Astrocyte (in vitro differentiated cells and primary cell): ENCODE measurements at regions not wholly inside any gene's neighbourhood (a gene's known extent, or its start where the extent isn't known, plus 50 kb on each side); places are given as distances from the start of the nearest gene placed in this dataset.

Source experiments
- DNase-seq: peaks from one replicate; pipeline ENCODE4 v3.0.0-alpha.2; 2010; ENCODE audit warnings: low read depth
- FAIRE-seq: peaks from 2 replicates; lab custom pipeline; 2011; peaks lifted over from hg19 to GRCh38; lab: Jason Lieb, UNC
- H2AFZ ChIP-seq: 2 replicates; pipeline ENCODE4 v1.6.0; 2012; ENCODE audit warnings: low read depth, low read length, inconsistent platforms
- H3K27ac ChIP-seq: 2 replicates; pipeline ENCODE4 v1.5.1; 2011; ENCODE audit warnings: low read depth, low read length, inconsistent platforms
- H3K27me3 ChIP-seq: 2 replicates; pipeline ENCODE4 v1.6.0; 2011; ENCODE audit warnings: low read length, inconsistent platforms; ENCODE audit not compliant: insufficient read depth
- H3K36me3 ChIP-seq: 2 replicates; pipeline ENCODE4 v1.5.1; 2011; ENCODE audit warnings: low read length, inconsistent platforms; ENCODE audit not compliant: insufficient read depth
- H3K4me1 ChIP-seq: 2 replicates; pipeline ENCODE4 v1.5.1; 2011; ENCODE audit warnings: low read length, inconsistent platforms; ENCODE audit not compliant: insufficient read depth
- H3K4me2 ChIP-seq: 2 replicates; pipeline ENCODE4 v1.6.0; 2012; ENCODE audit warnings: low read length, inconsistent platforms
- H3K4me3 ChIP-seq: 2 replicates; pipeline ENCODE4 v1.5.1; 2011; ENCODE audit warnings: low read depth, mild to moderate bottlenecking, low read length, inconsistent platforms; ENCODE audit not compliant: insufficient read depth
- H3K79me2 ChIP-seq: 2 replicates; pipeline ENCODE4 v1.6.0; 2012; ENCODE audit warnings: mild to moderate bottlenecking, low read length, inconsistent platforms; ENCODE audit not compliant: insufficient read depth
- H3K9ac ChIP-seq: 2 replicates; pipeline ENCODE4 v1.6.0; 2012; ENCODE audit warnings: mild to moderate bottlenecking, low read length, inconsistent platforms
- H3K9me3 ChIP-seq: 2 replicates; pipeline ENCODE4 v1.5.1; 2012; ENCODE audit warnings: low read depth, mild to moderate bottlenecking, low read length, inconsistent platforms; ENCODE audit not compliant: insufficient read depth
- H4K20me1 ChIP-seq: 2 replicates; pipeline ENCODE4 v1.6.0; 2012; ENCODE audit warnings: low read length, inconsistent platforms; ENCODE audit not compliant: insufficient read depth
- H3K27ac Mint-ChIP-seq: one replicate; pipeline ENCODE4 v1.8.0; 2021; ENCODE audit warnings: mild to moderate bottlenecking, mixed read lengths; ENCODE audit not compliant: unreplicated experiment
- H3K27me3 Mint-ChIP-seq: one replicate; pipeline ENCODE4 v1.8.0; 2021; ENCODE audit warnings: low read depth, mixed read lengths; ENCODE audit not compliant: unreplicated experiment
- H3K36me3 Mint-ChIP-seq: one replicate; pipeline ENCODE4 v1.8.0; 2021; ENCODE audit warnings: low read depth, mixed read lengths; ENCODE audit not compliant: unreplicated experiment
- H3K4me1 Mint-ChIP-seq: one replicate; pipeline ENCODE4 v1.8.0; 2021; ENCODE audit warnings: low read depth, mixed read lengths; ENCODE audit not compliant: unreplicated experiment
- H3K4me3 Mint-ChIP-seq: one replicate; pipeline ENCODE4 v1.8.0; 2021; ENCODE audit warnings: mild to moderate bottlenecking, moderate library complexity, mixed read lengths; ENCODE audit not compliant: unreplicated experiment
- H3K9me3 Mint-ChIP-seq: one replicate; pipeline ENCODE4 v1.8.0; 2021; ENCODE audit warnings: mild to moderate bottlenecking, mixed read lengths; ENCODE audit not compliant: unreplicated experiment
- EZH2 ChIP-seq: IDR thresholded peaks from 2 replicates; pipeline ENCODE4 v1.6.1; 2012; ENCODE audit warnings: mild to moderate bottlenecking, low read length, inconsistent platforms; ENCODE audit not compliant: insufficient read depth
- TF ChIP-seq, protein P1 (sequence below): IDR thresholded peaks from 2 replicates; pipeline ENCODE4 v1.5.1; 2011; ENCODE audit warnings: low read depth, mild to moderate bottlenecking, inconsistent platforms, low read length, moderate library complexity; ENCODE audit not compliant: insufficient read depth

DNA sequence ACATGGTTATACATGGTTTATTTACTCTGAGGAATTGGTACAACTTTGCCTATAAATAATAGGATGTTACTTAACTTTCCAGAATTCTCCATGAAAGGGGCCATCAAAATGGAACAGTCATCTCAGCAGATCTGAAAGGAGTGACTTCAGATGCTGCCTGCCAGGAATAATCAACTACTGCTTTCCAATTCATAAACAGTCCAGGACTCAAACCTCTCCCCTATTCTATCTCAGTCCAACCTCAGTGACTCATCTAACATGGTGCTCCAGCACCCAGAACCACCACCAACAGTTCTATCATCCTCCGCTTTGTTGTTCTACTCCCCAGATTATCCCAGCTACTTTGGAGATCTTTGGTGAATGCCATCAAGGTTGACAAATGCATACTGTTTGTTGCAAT is 221.5 kb upstream of the MPDZ start:
- Mint-ChIP-seq H3K4me3 (no peak overlapping the region), H3K36me3 (no peaks in the 10 kb centered on the region), H3K27me3 (no peaks in the 10 kb centered on the region), H3K4me1 (no peaks in the 10 kb centered on the region), H3K27ac (no peak overlapping the region), H3K9me3 (no peaks in the 10 kb centered on the region)
- Histone ChIP-seq H3K27ac (no peak overlapping the region), H3K79me2 (no peaks in the 10 kb centered on the region), H3K9me3 (no peaks in the 10 kb centered on the region), H2AFZ (no peak overlapping the region), H3K4me2 (no peak overlapping the region), H3K27me3 (no peaks in the 10 kb centered on the region), H4K20me1 (no peaks in the 10 kb centered on the region), H3K36me3 (no peaks in the 10 kb centered on the region), H3K9ac (no peak overlapping the region), H3K4me3 (no peak overlapping the region), H3K4me1 (no peaks in the 10 kb centered on the region)
- no peak for FAIRE-seq
- DNase-seq = no peak
- TF ChIP-seq, protein P1, sequence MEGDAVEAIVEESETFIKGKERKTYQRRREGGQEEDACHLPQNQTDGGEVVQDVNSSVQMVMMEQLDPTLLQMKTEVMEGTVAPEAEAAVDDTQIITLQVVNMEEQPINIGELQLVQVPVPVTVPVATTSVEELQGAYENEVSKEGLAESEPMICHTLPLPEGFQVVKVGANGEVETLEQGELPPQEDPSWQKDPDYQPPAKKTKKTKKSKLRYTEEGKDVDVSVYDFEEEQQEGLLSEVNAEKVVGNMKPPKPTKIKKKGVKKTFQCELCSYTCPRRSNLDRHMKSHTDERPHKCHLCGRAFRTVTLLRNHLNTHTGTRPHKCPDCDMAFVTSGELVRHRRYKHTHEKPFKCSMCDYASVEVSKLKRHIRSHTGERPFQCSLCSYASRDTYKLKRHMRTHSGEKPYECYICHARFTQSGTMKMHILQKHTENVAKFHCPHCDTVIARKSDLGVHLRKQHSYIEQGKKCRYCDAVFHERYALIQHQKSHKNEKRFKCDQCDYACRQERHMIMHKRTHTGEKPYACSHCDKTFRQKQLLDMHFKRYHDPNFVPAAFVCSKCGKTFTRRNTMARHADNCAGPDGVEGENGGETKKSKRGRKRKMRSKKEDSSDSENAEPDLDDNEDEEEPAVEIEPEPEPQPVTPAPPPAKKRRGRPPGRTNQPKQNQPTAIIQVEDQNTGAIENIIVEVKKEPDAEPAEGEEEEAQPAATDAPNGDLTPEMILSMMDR = no peak
- no peak for TF ChIP-seq EZH2

DNA sequence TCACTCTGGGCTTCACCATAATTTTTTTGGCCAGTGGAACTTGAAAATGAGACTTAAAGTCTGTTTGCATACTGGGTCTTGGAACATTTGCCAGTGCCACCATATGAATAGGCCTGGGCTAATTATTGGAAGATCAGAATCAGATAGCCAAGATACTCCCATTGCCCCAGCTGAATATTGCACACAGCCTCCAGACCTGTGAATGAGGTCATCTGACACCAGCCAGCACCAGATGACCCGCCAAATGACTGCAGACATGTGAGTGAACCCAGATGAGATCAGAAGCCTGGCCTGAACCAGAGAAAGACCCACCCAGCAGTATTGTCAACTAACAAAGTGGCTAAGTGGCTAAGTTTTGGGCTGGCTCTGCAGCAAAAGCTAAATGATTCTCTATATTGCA is 220.5 kb upstream of the MPDZ start:
- H3K9me3 Mint-ChIP-seq = no peaks in the 10 kb centered on the region
- H3K9me3 ChIP-seq = no peaks in the 10 kb centered on the region
- no peaks in the 10 kb centered on the region for H3K27me3 Mint-ChIP-seq
- H3K36me3 ChIP-seq = no peaks in the 10 kb centered on the region
- no peak overlapping the region for H3K27ac ChIP-seq
- H3K36me3 Mint-ChIP-seq = no peaks in the 10 kb centered on the region
- no peak for FAIRE-seq
- H3K9ac ChIP-seq = no peak overlapping the region
- TF ChIP-seq, protein P1 = no peak
- H3K4me1 Mint-ChIP-seq = no peaks in the 10 kb centered on the region
- no peaks in the 10 kb centered on the region for H3K4me1 ChIP-seq
- no peaks in the 10 kb centered on the region for H4K20me1 ChIP-seq
- H3K4me2 ChIP-seq = no peak overlapping the region
- no peak for DNase-seq
- H3K4me3 ChIP-seq = no peak overlapping the region
- no peaks in the 10 kb centered on the region for H3K27me3 ChIP-seq
- H3K79me2 ChIP-seq = no peaks in the 10 kb centered on the region
- H3K27ac Mint-ChIP-seq = no peak overlapping the region
- H2AFZ ChIP-seq = no peak overlapping the region
- H3K4me3 Mint-ChIP-seq = no peak overlapping the region

DNA sequence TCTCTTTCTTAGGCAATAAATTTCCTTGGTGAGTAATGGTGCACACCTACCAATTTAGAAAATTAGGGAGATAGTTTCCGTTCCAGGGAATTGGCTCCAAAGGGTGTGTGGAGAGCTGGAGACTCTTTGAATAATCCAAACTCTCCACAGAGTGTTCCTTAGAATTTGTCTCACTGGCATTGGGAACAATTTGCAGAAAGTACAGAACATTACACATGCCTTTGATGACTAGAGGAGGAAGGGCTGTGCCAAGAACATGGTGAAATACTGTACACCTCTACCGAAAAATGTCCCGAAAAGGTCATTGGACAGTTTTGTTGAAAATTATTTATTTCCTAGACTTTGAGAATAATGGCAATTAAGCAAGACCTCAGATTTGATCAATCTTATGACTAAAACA is 214.2 kb upstream of the MPDZ start:
- no peak for TF ChIP-seq EZH2
- TF ChIP-seq, protein P1 = no peak
- FAIRE-seq (no peak), DNase-seq (no peak)
- Histone ChIP-seq H3K4me1 (no peaks in the 10 kb centered on the region), H3K36me3 (no peaks in the 10 kb centered on the region), H3K9ac (no peak overlapping the region), H4K20me1 (no peaks in the 10 kb centered on the region), H2AFZ (no peak overlapping the region), H3K4me2 (no peak overlapping the region), H3K79me2 (no peaks in the 10 kb centered on the region), H3K27me3 (no peaks in the 10 kb centered on the region), H3K4me3 (no peak overlapping the region), H3K27ac (no peak overlapping the region), H3K9me3 (no peaks in the 10 kb centered on the region)
- H3K36me3 Mint-ChIP-seq = no peaks in the 10 kb centered on the region
- no peaks in the 10 kb centered on the region for H3K4me1 Mint-ChIP-seq
- H3K4me3 Mint-ChIP-seq = no peak overlapping the region
- H3K9me3 Mint-ChIP-seq = no peaks in the 10 kb centered on the region
- no peak overlapping the region for H3K27ac Mint-ChIP-seq
- H3K27me3 Mint-ChIP-seq = no peaks in the 10 kb centered on the region
